HEK293T (cell line): ENCODE measurements at regions not wholly inside any gene's neighbourhood (a gene's known extent, or its start where the extent isn't known, plus 50 kb on each side); places are given as distances from the start of the nearest gene placed in this dataset.
"Not testable (repeated sequence)": the region's sequence is repeated elsewhere in the genome, so short reads cannot be mapped to it uniquely, and the experiment has no call there.

ENCODE experiments used
- CTCF ChIA-PET: fragments of 350-600 bp; formaldehyde crosslinking; extraction: SDS; loops from one replicate; lab custom pipeline; 2021; ENCODE audit warnings: antibody characterized with exemption, inconsistent platforms; lab: Yijun Ruan, JAX
- POLR2A ChIA-PET: fragments of 350-600 bp; formaldehyde crosslinking; extraction: SDS; loops from one replicate; lab custom pipeline; 2020; ENCODE audit warnings: antibody characterized with exemption, inconsistent platforms; lab: Yijun Ruan, JAX
- DNase-seq: peaks from one replicate; pipeline ENCODE4 v3.0.0; 2012; ENCODE audit warnings: mixed read lengths; ENCODE audit errors: extremely low spot score
- ARNT ChIP-seq: fragments of 450-650 bp; IDR thresholded peaks from 2 replicates; pipeline ENCODE4 v1.6.1; 2017; ENCODE audit warnings: mild to moderate bottlenecking
- BHLHE40 ChIP-seq: fragments of 450-650 bp; IDR thresholded peaks from 2 replicates; pipeline ENCODE4 v1.6.1; 2016; ENCODE audit warnings: mild to moderate bottlenecking, moderate library complexity, borderline replicate concordance
- CTBP1 ChIP-seq: fragments of 450-650 bp; IDR thresholded peaks from 2 replicates; pipeline ENCODE4 v1.6.1; 2016; ENCODE audit warnings: borderline replicate concordance
- ELF4 ChIP-seq: fragments of 450-650 bp; IDR thresholded peaks from 2 replicates; pipeline ENCODE4 v1.6.1; 2017; ENCODE audit warnings: antibody characterized with exemption
- FOXA1 ChIP-seq: fragments of 450-650 bp; IDR thresholded peaks from 2 replicates; pipeline ENCODE4 v1.6.1; 2016; ENCODE audit warnings: mild to moderate bottlenecking
- FOXK2 ChIP-seq: fragments of 450-650 bp; IDR thresholded peaks from 2 replicates; pipeline ENCODE4 v1.6.1; 2016; ENCODE audit warnings: mild to moderate bottlenecking
- FOXM1 ChIP-seq: fragments of 450-650 bp; IDR thresholded peaks from 2 replicates; pipeline ENCODE4 v1.6.1; 2017; ENCODE audit warnings: mild to moderate bottlenecking, borderline replicate concordance
- HDGF ChIP-seq: fragments of 450-650 bp; IDR thresholded peaks from 2 replicates; pipeline ENCODE4 v1.6.1; 2017; ENCODE audit warnings: antibody characterized with exemption, borderline replicate concordance
- LEF1 ChIP-seq: fragments of 450-650 bp; IDR thresholded peaks from 2 replicates; pipeline ENCODE4 v1.6.1; 2017; ENCODE audit warnings: mild to moderate bottlenecking, borderline replicate concordance
- NFRKB ChIP-seq: fragments of 450-650 bp; IDR thresholded peaks from 2 replicates; pipeline ENCODE4 v1.6.1; 2016; ENCODE audit warnings: mild to moderate bottlenecking, moderate library complexity
- SP1 ChIP-seq: fragments of 450-650 bp; IDR thresholded peaks from 2 replicates; pipeline ENCODE4 v1.6.1; 2017
- SUZ12 ChIP-seq: fragments of 450-650 bp; IDR thresholded peaks from 2 replicates; pipeline ENCODE4 v1.6.1; 2016; ENCODE audit warnings: mild to moderate bottlenecking
- TARDBP ChIP-seq: fragments of 450-650 bp; IDR thresholded peaks from 2 replicates; pipeline ENCODE4 v1.6.1; 2016
- ZNF384 ChIP-seq: fragments of 450-650 bp; IDR thresholded peaks from 2 replicates; pipeline ENCODE4 v1.6.1; 2016
- TF ChIP-seq, protein P1 (sequence below): fragments of 450-650 bp; IDR thresholded peaks from 2 replicates; pipeline ENCODE4 v1.6.1; 2016

- ChIA-PET CTCF (no interaction called here), POLR2A (no interaction called here)
- DNase-seq, result no peak
- TF ChIP-seq SUZ12 (no peak), FOXM1 (no peak), LEF1 (no peak), FOXK2 (no peak), ELF4 (no peak), ARNT (no peak), HDGF (no peak), BHLHE40 (no peak)
These were observed 143.3 kb upstream of the GRK3 start for GRCh38 chr22:25420925-25421904.

DNA sequence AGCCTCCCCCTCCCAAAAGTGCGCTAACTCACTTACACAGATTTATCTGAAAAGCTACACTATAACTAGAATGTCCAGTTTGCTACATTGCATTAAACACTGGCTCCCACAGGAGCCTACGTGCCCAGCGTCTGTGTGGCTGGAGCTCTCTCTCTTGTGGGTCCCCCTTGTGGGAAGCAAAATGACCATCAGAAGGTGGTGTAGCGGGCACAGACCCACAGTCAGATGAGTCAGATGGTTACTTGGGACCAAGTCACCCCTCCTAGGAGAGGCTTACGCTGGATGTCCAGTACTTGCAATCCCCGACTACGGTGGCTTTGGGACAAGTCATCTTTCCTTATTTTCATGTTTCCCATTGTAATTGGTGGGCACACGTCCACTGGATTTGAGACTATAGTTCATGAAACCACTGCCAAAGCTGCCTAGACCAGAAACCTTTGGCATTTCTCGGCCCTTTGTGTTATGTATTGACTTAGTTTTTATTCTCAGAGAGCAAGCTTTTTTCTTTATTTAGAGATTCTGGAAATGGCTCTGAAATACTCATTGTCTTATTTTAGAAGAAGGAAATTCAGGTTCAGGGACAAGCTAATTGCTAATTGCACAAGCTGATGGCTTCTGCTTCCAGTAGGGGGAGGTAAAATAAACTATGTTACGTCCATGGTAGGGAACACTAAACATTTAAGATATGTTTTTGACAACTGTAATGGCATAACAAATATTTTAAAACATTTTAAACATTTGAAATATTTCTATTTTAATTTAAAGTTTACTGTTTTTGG is 137.8 kb upstream of the GRK3 start:
- POLR2A ChIA-PET, DNase-seq, CTCF ChIA-PET: not testable (repeated sequence)

- DNase-seq, POLR2A ChIA-PET, CTCF ChIA-PET: not testable (repeated sequence)
These were observed 132.7 kb upstream of the GRK3 start for GRCh38 chr22:25431637-25432342.

DNA sequence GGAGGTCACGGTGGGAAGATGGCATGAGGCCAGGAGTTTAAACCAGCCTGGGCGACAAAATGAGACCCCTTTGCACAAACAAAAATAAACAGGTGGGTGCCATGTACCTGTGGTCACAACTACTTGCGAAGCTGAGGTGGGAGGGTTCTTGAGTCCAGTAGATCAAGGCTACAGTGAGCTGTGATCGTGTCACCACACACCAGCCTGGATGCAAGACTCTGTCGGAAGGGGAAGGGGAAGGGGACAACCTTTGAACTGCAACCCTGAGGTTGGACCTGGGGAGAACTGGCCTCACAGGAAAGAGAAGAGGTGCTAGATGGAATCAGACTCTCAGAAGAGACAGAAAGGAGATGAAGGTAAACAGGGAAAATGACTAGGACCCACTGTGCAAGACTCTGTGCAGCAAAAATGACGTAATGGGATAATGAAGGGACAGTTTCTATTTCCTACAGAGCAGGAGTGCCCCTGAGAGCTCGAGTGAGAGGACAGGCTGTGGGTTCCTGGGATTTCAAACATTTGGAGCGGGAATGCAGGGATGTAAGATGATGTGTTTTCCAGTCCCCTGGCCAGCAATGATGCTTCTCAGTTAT is 131.0 kb upstream of the GRK3 start:
- CTCF ChIA-PET, DNase-seq, POLR2A ChIA-PET: not testable (repeated sequence)

GRCh38 chr22:25437414-25438160 is 126.9 kb upstream of the GRK3 start:
- ChIA-PET CTCF (no interaction called here), POLR2A (no interaction called here)
- DNase-seq, result no peak
- TF ChIP-seq, protein P1, sequence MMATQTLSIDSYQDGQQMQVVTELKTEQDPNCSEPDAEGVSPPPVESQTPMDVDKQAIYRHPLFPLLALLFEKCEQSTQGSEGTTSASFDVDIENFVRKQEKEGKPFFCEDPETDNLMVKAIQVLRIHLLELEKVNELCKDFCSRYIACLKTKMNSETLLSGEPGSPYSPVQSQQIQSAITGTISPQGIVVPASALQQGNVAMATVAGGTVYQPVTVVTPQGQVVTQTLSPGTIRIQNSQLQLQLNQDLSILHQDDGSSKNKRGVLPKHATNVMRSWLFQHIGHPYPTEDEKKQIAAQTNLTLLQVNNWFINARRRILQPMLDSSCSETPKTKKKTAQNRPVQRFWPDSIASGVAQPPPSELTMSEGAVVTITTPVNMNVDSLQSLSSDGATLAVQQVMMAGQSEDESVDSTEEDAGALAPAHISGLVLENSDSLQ, result no peak
- TF ChIP-seq LEF1 (no peak), ZNF384 (no peak), NFRKB (no peak), ARNT (no peak), SUZ12 (no peak), ELF4 (no peak), SP1 (no peak), BHLHE40 (no peak), FOXM1 (no peak), HDGF (no peak), TARDBP (no peak), CTBP1 (no peak), FOXA1 (no peak)

GRCh38 chr22:25447067-25447685 is 117.3 kb upstream of the GRK3 start:
- TF ChIP-seq NFRKB, result no peak
- ChIA-PET CTCF (interaction anchor here (0.6 to 0.8 kb wide), 4 partner anchors 46 to 825 kb away, joined by 3 read pairs; no protein-coding TSS in a partner anchor), POLR2A (interaction anchor here (0.7 to 1.6 kb wide), 7 partner anchors 27 to 326 kb away, joined by 3 to 5 read pairs (median 3); partner anchors contain the start of gene GRK3)
- no peak for DNase-seq
